ENCODE measurements at regions not wholly inside any gene's neighbourhood (a gene's known extent, or its start where the extent isn't known, plus 50 kb on each side); places are given as distances from the start of the nearest gene placed in this dataset.
"Not testable (repeated sequence)": the region's sequence is repeated elsewhere in the genome, so short reads cannot be mapped to it uniquely, and the experiment has no call there.

- peaks cover 15% of the 10 kb centered on the region; the same call in 1 of the 3 replicates for H3K9me3 ChIP-seq
- H3K27ac ChIP-seq, result not testable (repeated sequence)
Measured at GRCh38 chr9:135411605-135412004, 68.0 kb upstream of the PPP1R26 start.

GRCh38 chr9:135412315-135413085, 67.1 kb upstream of the PPP1R26 start:
- WGBS (ENCODE audit: missing lambda C conversion rate), result 6% methylated on average over 40 of the region's 43 CpGs
- peak; percentile 89 to 99 for ATAC-seq
- not testable (repeated sequence) for FAIRE-seq

More at GRCh38 chr9:135411605-135412004, 68.0 kb upstream of the PPP1R26 start:
- ATAC-seq; H3K4me3 ChIP-seq; POLR2A ChIA-PET; H3K4me2 ChIP-seq; H3K4me1 ChIP-seq; DNase-seq (ENCODE audit: low read depth in 1 of 2, low spot score in 1 of 2); FAIRE-seq: not testable (repeated sequence)
- CTCF ChIA-PET, result interaction anchor here (0.6 to 17.8 kb wide), 26 partner anchors 8 to 1813 kb away, joined by 3 to 414 read pairs (median 12); partner anchors contain the start of gene OLFM1
- TF ChIP-seq ZC3H11A (IDR thresholded peaks at IDR 0.05), result peak; percentile 32
- WGBS (ENCODE audit: missing lambda C conversion rate), result 79% methylated on average over 7 of the region's 7 CpGs

GRCh38 chr9:135413086-135413375, 66.6 kb upstream of the PPP1R26 start:
- DNase-seq (ENCODE audit: low read depth in 1 of 2, low spot score in 1 of 2), result no peak
- Histone ChIP-seq H3K4me1 (no peaks in the 10 kb centered on the region), H3K27ac (no peak overlapping the region), H3K9me3 (0 out of 3 replicates have a peak, but pooled peaks cover under 1% of the 10 kb centered on the region), H3K4me3 (no peak overlapping the region), H3K4me2 (peak overlapping the region; percentile 31)
- ChIA-PET CTCF (interaction anchor here (0.6 to 17.8 kb wide), 74 partner anchors 9 to 719 kb away, joined by 3 to 414 read pairs (median 4); partner anchors contain the start of gene OLFM1), POLR2A (no interaction called here)
- ATAC-seq, result no peak
- no peak for TF ChIP-seq HES2 (IDR thresholded peaks at IDR 0.05)
- WGBS (ENCODE audit: missing lambda C conversion rate), result 51% methylated on average over 11 of the region's 12 CpGs
- no peak for FAIRE-seq

More at GRCh38 chr9:135412315-135413085, 67.1 kb upstream of the PPP1R26 start:
- H3K9me3 ChIP-seq, H3K27ac ChIP-seq, POLR2A ChIA-PET, H3K4me1 ChIP-seq, H3K4me3 ChIP-seq: not testable (repeated sequence)
- peak; percentile 99 for TF ChIP-seq SMC3 (IDR thresholded peaks at IDR 0.05)
- TF ChIP-seq MAX (IDR thresholded peaks at IDR 0.05), result peak; percentile 41
- peak; percentile 99 for TF ChIP-seq CTCF (IDR thresholded peaks at IDR 0.05)
- TF ChIP-seq RAD21 (conservative IDR thresholded peaks at IDR 0.05 in 1 of 2, IDR thresholded peaks at IDR 0.05 in 1 of 2), result peak; percentile 94 to 99
- CTCF ChIA-PET, result interaction anchor here (0.6 to 17.8 kb wide), 77 partner anchors 8 to 719 kb away, joined by 3 to 414 read pairs (median 4); partner anchors contain the start of gene OLFM1
- H3K4me2 ChIP-seq, result peak overlapping the region; percentile 31
- peak; percentile 60 to 85 for DNase-seq (ENCODE audit: low read depth in 1 of 2, low spot score in 1 of 2)

- Histone ChIP-seq H3K4me2 (no peak overlapping the region), H3K4me1 (no peaks in the 10 kb centered on the region), H3K4me3 (no peak overlapping the region), H3K9me3 (no peaks in the 10 kb centered on the region), H3K27ac (no peak overlapping the region)
- FAIRE-seq, result no peak
- ChIA-PET POLR2A (no interaction called here), CTCF (interaction anchor here (0.6 to 17.8 kb wide), 54 partner anchors 9 to 720 kb away, joined by 3 to 414 read pairs (median 5); partner anchors contain the start of gene OLFM1)
- no peak for TF ChIP-seq NR3C1 (IDR thresholded peaks at IDR 0.05)
- TF ChIP-seq BCL3 (IDR thresholded peaks at IDR 0.05), result no peak
- no peak for TF ChIP-seq HOXB13 (CRISPR knock-in tag; IDR thresholded peaks at IDR 0.05; ENCODE audit: low read depth)
- TF ChIP-seq JUNB (IDR thresholded peaks at IDR 0.05), result no peak
- TF ChIP-seq CTCF (IDR thresholded peaks at IDR 0.05), result no peak
- no peak for TF ChIP-seq TP53 (CRISPR knock-in tag; IDR thresholded peaks at IDR 0.05)
- TF ChIP-seq ZNF302 (CRISPR knock-in tag; IDR thresholded peaks at IDR 0.05), result no peak
- no peak for TF ChIP-seq SREBF2 (IDR thresholded peaks at IDR 0.05)
- no peak for TF ChIP-seq FOSB (CRISPR knock-in tag; IDR thresholded peaks at IDR 0.05)
- no peak for TF ChIP-seq E2F6 (IDR thresholded peaks at IDR 0.05; ENCODE audit: borderline replicate concordance, low read depth)
- no peak for TF ChIP-seq NFE2L2 (conservative IDR thresholded peaks at IDR 0.05; ENCODE audit: low read length)
- TF ChIP-seq CEBPB (IDR thresholded peaks at IDR 0.05), result no peak
- no peak for TF ChIP-seq HOXB5 (CRISPR knock-in tag; IDR thresholded peaks at IDR 0.05)
- no peak for TF ChIP-seq HES2 (IDR thresholded peaks at IDR 0.05)
- TF ChIP-seq NPAS2 (CRISPR knock-in tag; IDR thresholded peaks at IDR 0.05; ENCODE audit: borderline replicate concordance), result no peak
- no peak for TF ChIP-seq PHF8 (IDR thresholded peaks at IDR 0.05; ENCODE audit: borderline replicate concordance, low read depth)
- DNase-seq (ENCODE audit: low read depth in 1 of 2, low spot score in 1 of 2), result no peak
- WGBS (ENCODE audit: missing lambda C conversion rate), result 30% methylated on average over 2 of the region's 18 CpGs
- ATAC-seq, result no peak
Measured at GRCh38 chr9:135413461-135413860, 66.1 kb upstream of the PPP1R26 start.

Measured in A549 (cell line).